22Rv1 (cell line): ENCODE measurements at regions not wholly inside any gene's neighbourhood (a gene's known extent, or its start where the extent isn't known, plus 50 kb on each side); places are given as distances from the start of the nearest gene placed in this dataset.
"Not testable (repeated sequence)": the region's sequence is repeated elsewhere in the genome, so short reads cannot be mapped to it uniquely, and the experiment has no call there.

ENCODE experiments used
- H3K27ac ChIP-seq: fragments of 450-650 bp; 2 replicates; pipeline ENCODE4 v1.5.1; 2017
- ZFX ChIP-seq: fragments of 450-650 bp; IDR thresholded peaks from 2 replicates; pipeline ENCODE4 v1.6.1; 2017; ENCODE audit warnings: antibody characterized with exemption, borderline replicate concordance
- TF ChIP-seq, protein P1 (sequence below): fragments of 450-650 bp; IDR thresholded peaks from 2 replicates; pipeline ENCODE4 v1.5.1; 2017; ENCODE audit warnings: mild to moderate bottlenecking

DNA sequence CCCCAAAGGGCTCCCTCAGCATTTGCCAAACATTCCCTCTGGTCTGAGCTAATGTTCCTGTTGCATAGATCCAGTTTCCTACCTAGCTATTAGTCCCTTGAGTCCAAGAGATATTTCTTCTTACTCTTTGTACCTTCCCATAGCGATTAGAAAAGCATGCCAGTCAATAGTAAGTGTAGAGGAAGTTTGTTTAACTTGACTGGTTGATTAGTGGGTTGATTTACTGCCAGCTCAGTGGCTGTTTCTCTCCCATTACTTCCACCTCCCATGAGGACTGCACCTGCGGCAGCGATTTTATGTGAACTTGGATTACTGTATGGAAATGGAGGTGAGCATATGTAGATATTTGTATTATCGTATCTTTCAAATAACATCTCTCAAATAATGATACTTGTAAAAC is 1748.4 kb upstream of the CELF4 start:
- TF ChIP-seq ZFX = no peak
- TF ChIP-seq, protein P1, sequence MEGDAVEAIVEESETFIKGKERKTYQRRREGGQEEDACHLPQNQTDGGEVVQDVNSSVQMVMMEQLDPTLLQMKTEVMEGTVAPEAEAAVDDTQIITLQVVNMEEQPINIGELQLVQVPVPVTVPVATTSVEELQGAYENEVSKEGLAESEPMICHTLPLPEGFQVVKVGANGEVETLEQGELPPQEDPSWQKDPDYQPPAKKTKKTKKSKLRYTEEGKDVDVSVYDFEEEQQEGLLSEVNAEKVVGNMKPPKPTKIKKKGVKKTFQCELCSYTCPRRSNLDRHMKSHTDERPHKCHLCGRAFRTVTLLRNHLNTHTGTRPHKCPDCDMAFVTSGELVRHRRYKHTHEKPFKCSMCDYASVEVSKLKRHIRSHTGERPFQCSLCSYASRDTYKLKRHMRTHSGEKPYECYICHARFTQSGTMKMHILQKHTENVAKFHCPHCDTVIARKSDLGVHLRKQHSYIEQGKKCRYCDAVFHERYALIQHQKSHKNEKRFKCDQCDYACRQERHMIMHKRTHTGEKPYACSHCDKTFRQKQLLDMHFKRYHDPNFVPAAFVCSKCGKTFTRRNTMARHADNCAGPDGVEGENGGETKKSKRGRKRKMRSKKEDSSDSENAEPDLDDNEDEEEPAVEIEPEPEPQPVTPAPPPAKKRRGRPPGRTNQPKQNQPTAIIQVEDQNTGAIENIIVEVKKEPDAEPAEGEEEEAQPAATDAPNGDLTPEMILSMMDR = no peak
- no peak overlapping the region for H3K27ac ChIP-seq

DNA sequence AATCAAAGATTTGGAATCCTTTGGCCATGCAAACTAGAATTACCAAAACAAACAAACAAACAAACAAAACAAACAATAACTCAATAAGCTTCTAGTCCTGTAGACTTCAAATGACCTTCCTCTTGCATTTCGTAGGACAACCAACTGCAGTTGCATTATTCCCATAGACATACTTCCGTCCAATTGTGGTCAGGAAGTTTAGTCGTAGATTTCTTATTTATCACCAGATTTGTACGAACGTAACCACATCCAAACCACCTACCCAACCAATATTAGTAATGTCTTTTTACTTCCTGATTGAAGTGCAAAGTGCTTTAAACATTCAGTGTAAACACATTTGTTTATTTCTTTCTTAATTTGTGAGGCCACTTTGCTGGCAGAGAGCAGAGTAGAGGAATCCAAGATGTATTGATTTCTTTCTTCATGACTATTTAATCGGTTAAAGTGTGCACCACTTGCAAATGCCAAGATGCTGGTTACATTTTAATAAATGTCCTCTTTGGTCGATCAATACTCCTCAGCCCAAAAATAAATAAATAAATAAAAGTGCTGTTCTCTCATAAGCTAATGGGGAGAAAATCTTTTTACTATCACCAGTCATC is 1745.6 kb upstream of the CELF4 start:
- peak overlapping the region; percentile 16; the same call in 1 of the 2 replicates for H3K27ac ChIP-seq
- TF ChIP-seq, protein P1 = no peak
- no peak for TF ChIP-seq ZFX

DNA sequence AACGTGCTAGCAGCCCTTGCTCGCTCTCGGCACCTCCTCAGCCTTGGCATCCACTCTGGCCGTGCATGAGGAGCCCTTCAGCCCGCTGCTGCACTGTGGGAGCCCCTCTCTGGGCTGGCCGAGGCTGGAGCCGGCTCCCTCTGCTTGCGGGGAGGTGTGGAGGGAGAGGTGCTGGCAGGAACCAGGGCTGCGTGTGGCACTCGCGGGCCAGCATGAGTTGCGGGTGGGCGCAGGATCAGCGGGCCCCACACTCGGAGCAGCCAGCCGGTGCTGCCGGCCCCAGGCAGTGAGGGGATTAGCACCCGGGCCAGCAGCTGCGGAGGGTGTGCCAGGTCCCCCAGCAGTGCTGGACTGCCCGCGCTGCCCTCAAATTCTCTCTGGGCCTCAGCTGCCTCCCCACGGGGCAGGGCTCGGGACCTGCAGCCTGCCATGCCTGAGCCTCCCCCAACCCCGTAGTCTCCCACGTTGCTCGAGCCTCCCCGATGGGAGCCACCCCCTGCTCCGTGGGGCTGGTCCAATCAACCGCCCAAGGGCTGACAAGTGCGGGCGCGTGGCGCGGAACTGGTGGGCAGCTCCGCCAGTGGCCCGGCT is 1743.4 kb upstream of the CELF4 start:
- not testable (repeated sequence) for H3K27ac ChIP-seq

DNA sequence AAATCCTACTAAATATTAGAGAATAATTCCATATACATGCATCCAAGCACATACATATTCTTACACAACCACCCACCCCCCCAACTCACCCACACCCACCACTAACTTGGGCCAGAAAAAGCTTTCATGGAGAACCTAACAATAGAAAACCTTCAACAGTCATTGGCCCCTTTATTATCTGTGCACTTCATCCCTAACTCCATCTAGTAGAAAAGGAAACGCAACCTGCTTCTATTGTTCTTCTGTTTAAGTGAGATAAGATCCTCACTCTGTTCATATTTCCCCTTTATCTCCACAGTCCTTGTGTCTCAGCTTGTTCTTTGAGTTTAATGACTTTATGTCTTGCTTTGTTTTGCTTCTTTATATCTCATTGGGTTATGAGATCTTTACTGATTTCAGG is 1740.2 kb upstream of the CELF4 start:
- no peak overlapping the region for H3K27ac ChIP-seq
- TF ChIP-seq ZFX = no peak
- TF ChIP-seq, protein P1 = no peak

DNA sequence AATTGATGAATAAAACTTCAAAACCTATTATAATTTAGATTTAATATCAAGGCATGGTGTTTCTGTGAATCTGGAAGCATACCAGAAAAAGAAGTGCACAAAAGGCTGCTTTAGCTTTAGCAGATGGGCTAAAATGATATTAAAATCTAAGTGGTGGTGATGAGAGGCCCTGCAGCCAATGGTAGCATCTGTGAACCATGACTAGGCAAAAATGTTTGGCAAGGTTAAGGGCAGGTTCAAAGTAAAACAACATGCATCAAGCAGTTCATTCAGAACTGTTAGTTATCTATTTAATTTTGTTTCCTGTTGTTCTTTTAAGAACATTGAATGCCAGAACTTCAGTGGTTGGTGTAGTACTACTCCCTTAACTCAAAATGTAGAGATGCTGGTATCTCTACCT is 1736.9 kb upstream of the CELF4 start:
- TF ChIP-seq, protein P1 = no peak
- no peak for TF ChIP-seq ZFX

DNA sequence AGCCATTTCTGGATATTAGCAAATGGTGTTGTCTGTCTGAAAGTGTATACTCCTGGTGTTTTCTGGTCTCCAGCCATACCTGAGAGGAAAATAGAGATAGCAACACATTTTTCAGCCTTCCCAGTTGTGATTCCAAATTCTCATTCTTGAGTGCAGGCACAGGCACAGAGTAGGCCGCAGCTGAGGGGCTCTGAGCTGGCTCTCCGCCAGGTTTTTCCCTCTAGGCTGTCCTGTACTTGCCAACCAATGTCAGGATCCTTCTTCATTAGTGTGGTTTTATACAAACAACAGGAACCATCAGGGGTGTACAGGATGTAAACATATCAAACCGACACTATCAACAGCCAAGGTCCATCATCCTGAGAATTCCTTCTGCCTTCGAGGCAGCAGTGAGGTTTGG is 1733.6 kb upstream of the CELF4 start:
- no peak overlapping the region for H3K27ac ChIP-seq
- TF ChIP-seq, protein P1 = no peak
- TF ChIP-seq ZFX = no peak

More for the DNA sequence above, 1736.9 kb upstream of the CELF4 start:
- no peak overlapping the region for H3K27ac ChIP-seq

DNA sequence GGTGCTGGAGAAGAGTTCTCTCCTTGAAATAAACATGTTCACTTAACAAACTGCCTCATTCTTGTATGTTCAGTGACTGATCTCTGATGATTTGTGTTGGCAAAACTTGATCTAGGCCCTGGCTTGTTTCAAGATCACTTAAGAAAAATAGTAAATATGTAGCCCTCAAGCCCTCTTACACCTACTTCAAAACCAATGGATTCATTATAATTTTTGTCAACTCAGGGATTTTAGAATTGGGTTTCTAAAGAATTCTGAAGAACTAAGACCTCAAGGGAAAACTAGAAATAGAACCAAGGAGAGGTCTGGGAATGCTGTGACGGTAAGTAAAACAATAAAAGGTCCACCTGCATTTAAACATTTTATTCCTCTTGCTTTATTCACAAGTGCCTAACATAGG is 1731.6 kb upstream of the CELF4 start:
- H3K27ac ChIP-seq = no peak overlapping the region
- no peak for TF ChIP-seq ZFX
- TF ChIP-seq, protein P1 = no peak

DNA sequence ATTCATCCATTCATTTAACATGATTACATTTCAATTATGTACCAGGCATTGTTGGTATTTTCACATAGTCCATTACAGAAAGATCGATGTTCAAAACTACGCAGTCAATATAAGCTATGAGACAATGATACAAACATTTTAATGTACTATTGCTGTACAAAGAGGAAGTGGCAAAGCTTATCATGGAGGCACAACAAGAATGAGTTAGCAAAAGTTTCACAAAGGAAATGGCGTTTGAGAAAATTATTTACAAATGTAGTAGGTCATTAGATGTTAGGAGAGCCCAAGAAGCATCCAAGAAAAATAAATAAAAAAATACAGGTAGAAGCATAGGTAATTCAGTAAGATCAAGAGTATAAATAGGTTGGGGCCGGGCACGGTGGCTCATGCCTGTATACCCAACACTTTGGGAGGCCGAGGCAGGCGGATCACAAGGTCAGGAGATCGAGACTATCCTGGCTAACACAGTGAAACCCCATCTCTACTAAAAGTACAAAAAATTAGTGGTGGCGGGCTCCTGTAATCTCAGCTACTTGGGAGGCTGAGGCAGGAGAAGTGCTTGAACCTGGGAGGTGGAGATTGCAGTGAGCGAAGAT is 1730.8 kb upstream of the CELF4 start:
- TF ChIP-seq ZFX = no peak
- TF ChIP-seq, protein P1 = no peak
- no peak overlapping the region for H3K27ac ChIP-seq
